ENCODE measurements at regions not wholly inside any gene's neighbourhood (a gene's known extent, or its start where the extent isn't known, plus 50 kb on each side); places are given as distances from the start of the nearest gene placed in this dataset.

DNA sequence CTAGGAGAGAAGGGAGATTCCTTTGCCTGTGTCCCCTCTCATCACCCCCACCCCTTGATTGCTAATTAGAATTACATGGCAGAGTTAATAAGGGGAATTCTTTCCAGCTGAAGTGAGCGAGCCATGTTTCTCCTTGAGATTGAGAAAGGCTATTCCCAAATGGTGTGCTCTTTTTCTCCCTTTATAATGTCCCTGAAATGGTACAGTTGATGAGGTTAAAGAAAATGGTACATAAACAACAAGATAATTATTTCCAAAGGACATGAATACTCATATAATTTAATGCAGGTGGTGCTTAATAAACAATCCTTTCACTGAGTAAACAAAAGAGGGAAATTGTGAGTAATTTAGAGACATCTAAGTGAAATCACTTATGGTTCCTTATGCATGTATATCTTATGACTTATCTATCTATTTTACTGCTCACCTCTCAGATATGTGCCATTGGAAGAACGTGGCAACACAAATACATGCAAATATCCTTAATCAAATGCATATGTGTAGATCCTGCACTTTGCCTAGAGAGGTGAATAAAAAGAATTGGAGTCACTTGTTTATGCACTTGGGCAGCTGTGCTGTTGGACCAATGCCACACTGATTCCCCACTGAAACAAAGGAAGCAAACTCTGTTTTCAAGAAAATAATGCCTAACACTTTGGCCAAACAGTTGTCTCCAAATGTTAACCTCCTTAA, 106.6 kb upstream of the WDR44 start:
- TF ChIP-seq, protein P1, sequence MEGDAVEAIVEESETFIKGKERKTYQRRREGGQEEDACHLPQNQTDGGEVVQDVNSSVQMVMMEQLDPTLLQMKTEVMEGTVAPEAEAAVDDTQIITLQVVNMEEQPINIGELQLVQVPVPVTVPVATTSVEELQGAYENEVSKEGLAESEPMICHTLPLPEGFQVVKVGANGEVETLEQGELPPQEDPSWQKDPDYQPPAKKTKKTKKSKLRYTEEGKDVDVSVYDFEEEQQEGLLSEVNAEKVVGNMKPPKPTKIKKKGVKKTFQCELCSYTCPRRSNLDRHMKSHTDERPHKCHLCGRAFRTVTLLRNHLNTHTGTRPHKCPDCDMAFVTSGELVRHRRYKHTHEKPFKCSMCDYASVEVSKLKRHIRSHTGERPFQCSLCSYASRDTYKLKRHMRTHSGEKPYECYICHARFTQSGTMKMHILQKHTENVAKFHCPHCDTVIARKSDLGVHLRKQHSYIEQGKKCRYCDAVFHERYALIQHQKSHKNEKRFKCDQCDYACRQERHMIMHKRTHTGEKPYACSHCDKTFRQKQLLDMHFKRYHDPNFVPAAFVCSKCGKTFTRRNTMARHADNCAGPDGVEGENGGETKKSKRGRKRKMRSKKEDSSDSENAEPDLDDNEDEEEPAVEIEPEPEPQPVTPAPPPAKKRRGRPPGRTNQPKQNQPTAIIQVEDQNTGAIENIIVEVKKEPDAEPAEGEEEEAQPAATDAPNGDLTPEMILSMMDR (IDR thresholded peaks at IDR 0.05): no peak
- TF ChIP-seq POLR2A (IDR thresholded peaks at IDR 0.05) (no peak), POLR2AphosphoS5 (IDR thresholded peaks at IDR 0.05) (no peak), EP300 (IDR thresholded peaks at IDR 0.05) (no peak)

Data from stomach (tissue), 4 donors.